Neural progenitor cell (in vitro differentiated cells): ENCODE measurements at regions not wholly inside any gene's neighbourhood (a gene's known extent, or its start where the extent isn't known, plus 50 kb on each side); places are given as distances from the start of the nearest gene placed in this dataset.

Source experiments
- EZH2 ChIP-seq: fragments of 200-600 bp; sonication (generic); IDR thresholded peaks from 2 replicates; pipeline ENCODE4 v1.6.1; 2017; ENCODE audit warnings: antibody characterized with exemption, mild to moderate bottlenecking, moderate library complexity
- EZH2phosphoT487 ChIP-seq: fragments of 200-600 bp; sonication (generic); IDR thresholded peaks from 2 replicates; pipeline ENCODE4 v1.6.1; 2017; ENCODE audit warnings: antibody characterized with exemption
- TF ChIP-seq, protein P1 (sequence below): fragments of 200-600 bp; sonication (generic); IDR thresholded peaks from 2 replicates; pipeline ENCODE4 v1.5.1; 2017; ENCODE audit warnings: antibody characterized with exemption, mild to moderate bottlenecking

DNA sequence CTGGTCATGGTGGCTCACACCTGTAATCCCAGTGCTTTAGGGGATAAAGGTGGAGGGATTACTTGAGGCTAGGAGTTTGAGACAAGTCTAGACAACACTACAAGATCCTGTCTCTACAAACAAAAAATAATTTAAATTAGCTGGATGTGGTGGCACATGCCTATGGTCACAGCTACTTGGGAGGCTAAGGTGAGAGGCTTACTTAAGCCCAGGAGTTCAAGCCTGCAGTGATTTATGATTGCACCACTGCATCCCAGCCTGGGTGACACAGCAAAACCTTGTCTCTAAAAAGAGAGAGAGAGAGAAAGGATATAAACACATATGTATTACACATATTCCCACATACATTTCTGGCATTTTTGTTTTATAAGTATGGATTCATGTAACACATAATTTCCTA, 325.2 kb downstream of the DUSP10 start:
- TF ChIP-seq EZH2 (no peak), EZH2phosphoT487 (no peak)
- TF ChIP-seq, protein P1, sequence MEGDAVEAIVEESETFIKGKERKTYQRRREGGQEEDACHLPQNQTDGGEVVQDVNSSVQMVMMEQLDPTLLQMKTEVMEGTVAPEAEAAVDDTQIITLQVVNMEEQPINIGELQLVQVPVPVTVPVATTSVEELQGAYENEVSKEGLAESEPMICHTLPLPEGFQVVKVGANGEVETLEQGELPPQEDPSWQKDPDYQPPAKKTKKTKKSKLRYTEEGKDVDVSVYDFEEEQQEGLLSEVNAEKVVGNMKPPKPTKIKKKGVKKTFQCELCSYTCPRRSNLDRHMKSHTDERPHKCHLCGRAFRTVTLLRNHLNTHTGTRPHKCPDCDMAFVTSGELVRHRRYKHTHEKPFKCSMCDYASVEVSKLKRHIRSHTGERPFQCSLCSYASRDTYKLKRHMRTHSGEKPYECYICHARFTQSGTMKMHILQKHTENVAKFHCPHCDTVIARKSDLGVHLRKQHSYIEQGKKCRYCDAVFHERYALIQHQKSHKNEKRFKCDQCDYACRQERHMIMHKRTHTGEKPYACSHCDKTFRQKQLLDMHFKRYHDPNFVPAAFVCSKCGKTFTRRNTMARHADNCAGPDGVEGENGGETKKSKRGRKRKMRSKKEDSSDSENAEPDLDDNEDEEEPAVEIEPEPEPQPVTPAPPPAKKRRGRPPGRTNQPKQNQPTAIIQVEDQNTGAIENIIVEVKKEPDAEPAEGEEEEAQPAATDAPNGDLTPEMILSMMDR: no peak
